Neural cell (in vitro differentiated cells): ENCODE measurements at regions not wholly inside any gene's neighbourhood (a gene's known extent, or its start where the extent isn't known, plus 50 kb on each side); places are given as distances from the start of the nearest gene placed in this dataset.

Experiments used
- H2AFZ ChIP-seq: fragments of 200-600, 300-800 bp; sonication (generic), shearing (Covaris generic); 2 replicates; pipeline ENCODE4 v1.6.0; 2014; ENCODE audit warnings: low read depth, mild to moderate bottlenecking, antibody characterized with exemption, low read length, moderate library complexity
- H3F3A ChIP-seq: fragments of 200-600 bp; shearing (Covaris generic); 2 replicates; pipeline ENCODE4 v1.6.1; 2016; ENCODE audit warnings: mild to moderate bottlenecking, moderate library complexity, mixed read lengths, antibody characterized with exemption, low read length; ENCODE audit not compliant: insufficient read depth, poor library complexity, severe bottlenecking
- H3K27ac ChIP-seq: fragments of 200-600, 300-800 bp; sonication (generic), shearing (Covaris generic); 2 replicates; pipeline ENCODE4 v1.5.1; 2014; ENCODE audit warnings: mild to moderate bottlenecking, low read length, moderate library complexity
- H3K27me3 ChIP-seq: fragments of 300-800, 200-600 bp; sonication (generic), shearing (Covaris generic); 2 replicates; pipeline ENCODE4 v1.6.0; 2014; ENCODE audit warnings: mild to moderate bottlenecking, low read depth, low read length, moderate library complexity; ENCODE audit not compliant: insufficient read depth
- H3K36me3 ChIP-seq: fragments of 300-800, 200-600 bp; sonication (generic), shearing (Covaris generic); 2 replicates; pipeline ENCODE4 v1.5.1; 2014; ENCODE audit warnings: mild to moderate bottlenecking, antibody characterized with exemption, low read length, moderate library complexity; ENCODE audit not compliant: insufficient read depth
- H3K4me2 ChIP-seq: fragments of 300-800, 200-600 bp; sonication (generic), shearing (Covaris generic); 2 replicates; pipeline ENCODE4 v1.6.0; 2014; ENCODE audit warnings: mild to moderate bottlenecking, low read length
- H3K4me3 ChIP-seq: fragments of 300-800, 200-600 bp; sonication (generic), shearing (Covaris generic); 2 replicates; pipeline ENCODE4 v1.5.1; 2014; ENCODE audit warnings: mild to moderate bottlenecking, low read length, moderate library complexity
- H3K79me2 ChIP-seq: fragments of 200-600 bp; shearing (Covaris generic); replicated peaks from 2 replicates; pipeline ENCODE4 v1.6.0; 2014; ENCODE audit warnings: mild to moderate bottlenecking, low read length, moderate library complexity; ENCODE audit not compliant: insufficient read depth
- H3K9ac ChIP-seq: fragments of 300-800, 200-600 bp; sonication (generic), shearing (Covaris generic); 2 replicates; pipeline ENCODE4 v1.6.1; 2016; ENCODE audit warnings: mild to moderate bottlenecking, low read length, mixed read lengths
- H3K9me2 ChIP-seq: fragments of 200-600 bp; shearing (Covaris generic); 2 replicates; pipeline ENCODE4 v1.6.1; 2016; ENCODE audit warnings: mild to moderate bottlenecking, low read length, mixed read lengths; ENCODE audit not compliant: insufficient read depth
- H3K9me3 ChIP-seq: fragments of 200-600, 300-800 bp; sonication (generic), shearing (Covaris generic); 2 replicates; pipeline ENCODE4 v1.6.1; 2016; ENCODE audit warnings: mild to moderate bottlenecking, mixed run types, low read length, moderate library complexity, mixed read lengths
- H4K20me1 ChIP-seq: fragments of 200-600 bp; shearing (Covaris generic); 2 replicates; pipeline ENCODE4 v1.6.1; 2016; ENCODE audit warnings: mild to moderate bottlenecking, mixed run types; ENCODE audit not compliant: insufficient read depth
- EP300 ChIP-seq: fragments of 450-650 bp; conservative IDR thresholded peaks from 2 replicates; pipeline ENCODE4 v1.6.1; 2014; ENCODE audit warnings: antibody characterized with exemption, mild to moderate bottlenecking, moderate library complexity; ENCODE audit not compliant: poor library complexity, severe bottlenecking
- EZH2 ChIP-seq: fragments of 200-600, 300-800 bp; shearing (Covaris generic), sonication (generic); IDR thresholded peaks from 2 replicates; pipeline ENCODE4 v1.6.1; 2014; ENCODE audit warnings: antibody characterized with exemption, low read length, borderline replicate concordance, mild to moderate bottlenecking; ENCODE audit not compliant: insufficient read depth, poor library complexity, severe bottlenecking
- MXI1 ChIP-seq: fragments of 450-650 bp; conservative IDR thresholded peaks from 2 replicates; pipeline ENCODE4 v1.6.1; 2014; ENCODE audit warnings: antibody characterized with exemption, mild to moderate bottlenecking; ENCODE audit not compliant: poor library complexity, severe bottlenecking
- POLR2AphosphoS5 ChIP-seq: IDR thresholded peaks from 2 replicates; pipeline ENCODE4 v1.6.1; 2012
- RAD21 ChIP-seq: fragments of 450-650 bp; conservative IDR thresholded peaks from 2 replicates; pipeline ENCODE4 v1.6.1; 2014; ENCODE audit warnings: antibody characterized with exemption, mild to moderate bottlenecking, moderate library complexity
- REST ChIP-seq: IDR thresholded peaks from 2 replicates; pipeline ENCODE4 v1.6.1; 2012; ENCODE audit warnings: borderline replicate concordance
- SMC3 ChIP-seq: fragments of 450-650 bp; conservative IDR thresholded peaks from 2 replicates; pipeline ENCODE4 v1.6.1; 2014; ENCODE audit warnings: antibody characterized with exemption, mild to moderate bottlenecking, moderate library complexity; ENCODE audit not compliant: poor library complexity
- TAF1 ChIP-seq: IDR thresholded peaks from 2 replicates; pipeline ENCODE4 v1.6.1; 2012; ENCODE audit warnings: low read depth
- TF ChIP-seq, protein P1 (sequence below): fragments of 450-650 bp; IDR thresholded peaks from 2 replicates; pipeline ENCODE4 v1.5.1; 2014; ENCODE audit warnings: antibody characterized with exemption, mild to moderate bottlenecking, moderate library complexity; ENCODE audit not compliant: poor library complexity, severe bottlenecking

DNA sequence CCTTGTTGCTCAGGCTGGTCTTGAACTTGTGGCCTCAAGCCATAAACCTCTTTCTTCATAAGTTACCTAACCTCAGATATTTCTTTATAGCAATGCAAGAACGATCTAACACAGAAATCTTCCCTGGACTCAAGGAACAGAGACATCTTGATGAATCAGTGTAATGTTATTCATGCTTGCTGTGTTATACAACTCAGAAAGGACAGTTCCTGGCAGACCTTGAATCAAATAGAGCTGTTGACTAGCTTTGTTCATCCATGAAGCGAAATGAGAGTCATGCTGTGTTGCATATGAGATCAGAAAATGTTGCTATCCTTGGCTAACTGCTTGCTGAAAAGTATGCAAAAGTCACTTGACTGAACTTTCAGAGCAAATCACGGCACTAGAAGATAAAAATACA is 72.6 kb upstream of the ARHGAP24 start:
- Histone ChIP-seq H3K9me3 (no peaks in the 10 kb centered on the region), H3K79me2 (no peaks in the 10 kb centered on the region), H4K20me1 (no peaks in the 10 kb centered on the region), H3K9me2 (no peaks in the 10 kb centered on the region), H3K4me2 (no peak overlapping the region), H3K36me3 (no peaks in the 10 kb centered on the region), H3K4me3 (no peak overlapping the region), H3K27ac (no peak overlapping the region), H2AFZ (no peak overlapping the region), H3F3A (no peaks in the 10 kb centered on the region), H3K27me3 (no peaks in the 10 kb centered on the region), H3K9ac (no peak overlapping the region)
- no peak for TF ChIP-seq TAF1
- TF ChIP-seq, protein P1, sequence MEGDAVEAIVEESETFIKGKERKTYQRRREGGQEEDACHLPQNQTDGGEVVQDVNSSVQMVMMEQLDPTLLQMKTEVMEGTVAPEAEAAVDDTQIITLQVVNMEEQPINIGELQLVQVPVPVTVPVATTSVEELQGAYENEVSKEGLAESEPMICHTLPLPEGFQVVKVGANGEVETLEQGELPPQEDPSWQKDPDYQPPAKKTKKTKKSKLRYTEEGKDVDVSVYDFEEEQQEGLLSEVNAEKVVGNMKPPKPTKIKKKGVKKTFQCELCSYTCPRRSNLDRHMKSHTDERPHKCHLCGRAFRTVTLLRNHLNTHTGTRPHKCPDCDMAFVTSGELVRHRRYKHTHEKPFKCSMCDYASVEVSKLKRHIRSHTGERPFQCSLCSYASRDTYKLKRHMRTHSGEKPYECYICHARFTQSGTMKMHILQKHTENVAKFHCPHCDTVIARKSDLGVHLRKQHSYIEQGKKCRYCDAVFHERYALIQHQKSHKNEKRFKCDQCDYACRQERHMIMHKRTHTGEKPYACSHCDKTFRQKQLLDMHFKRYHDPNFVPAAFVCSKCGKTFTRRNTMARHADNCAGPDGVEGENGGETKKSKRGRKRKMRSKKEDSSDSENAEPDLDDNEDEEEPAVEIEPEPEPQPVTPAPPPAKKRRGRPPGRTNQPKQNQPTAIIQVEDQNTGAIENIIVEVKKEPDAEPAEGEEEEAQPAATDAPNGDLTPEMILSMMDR: no peak
- no peak for TF ChIP-seq EZH2
- no peak for TF ChIP-seq MXI1
- no peak for TF ChIP-seq POLR2AphosphoS5
- TF ChIP-seq SMC3: no peak
- no peak for TF ChIP-seq EP300
- TF ChIP-seq RAD21: no peak
- no peak for TF ChIP-seq REST

- Histone ChIP-seq H3K9me2 (no peaks in the 10 kb centered on the region), H3K9me3 (no peaks in the 10 kb centered on the region), H4K20me1 (no peaks in the 10 kb centered on the region), H3K27ac (no peak overlapping the region), H2AFZ (no peak overlapping the region), H3K27me3 (no peaks in the 10 kb centered on the region), H3K4me3 (no peak overlapping the region), H3K79me2 (no peaks in the 10 kb centered on the region), H3K9ac (no peak overlapping the region), H3F3A (no peaks in the 10 kb centered on the region), H3K4me2 (no peak overlapping the region), H3K36me3 (no peaks in the 10 kb centered on the region)
- TF ChIP-seq EZH2 (no peak), RAD21 (no peak), TAF1 (no peak), POLR2AphosphoS5 (no peak), REST (no peak), SMC3 (no peak), MXI1 (no peak), EP300 (no peak)
- TF ChIP-seq, protein P1: no peak
These were observed 68.8 kb upstream of the ARHGAP24 start for GRCh38 chr4:85406185-85406584.
